ENCODE measurements at regions not wholly inside any gene's neighbourhood (a gene's known extent, or its start where the extent isn't known, plus 50 kb on each side); places are given as distances from the start of the nearest gene placed in this dataset.
"Not testable (repeated sequence)": the region's sequence is repeated elsewhere in the genome, so short reads cannot be mapped to it uniquely, and the experiment has no call there.

DNA sequence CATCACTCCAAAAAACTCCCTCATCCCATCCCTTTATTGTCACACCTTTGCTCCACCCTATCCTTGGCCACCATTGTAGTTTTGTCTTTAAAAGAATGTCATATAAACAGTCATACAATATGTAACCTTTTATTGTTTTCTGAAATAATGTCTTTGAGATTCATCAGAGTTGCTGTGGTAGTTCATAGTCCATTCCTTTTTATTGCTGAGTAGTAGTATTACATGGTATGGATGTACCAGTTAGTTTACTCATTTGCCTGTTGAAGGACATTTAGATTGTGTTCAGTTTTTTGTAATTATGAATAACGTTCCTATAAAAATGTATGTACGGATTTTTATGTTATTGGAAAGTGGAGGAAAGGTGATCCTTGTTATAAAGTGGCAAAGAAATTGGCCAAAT is 171.8 kb upstream of the GCFC2 start:
- Histone ChIP-seq H3K4me1 (no peaks in the 10 kb centered on the region), H3K4me3 (no peak overlapping the region), H3K27me3 (no peaks in the 10 kb centered on the region), H3K9me3 (no peaks in the 10 kb centered on the region), H3K27ac (no peak overlapping the region), H3K36me3 (no peaks in the 10 kb centered on the region)
- intact Hi-C loops (cut with DNase I; ENCODE audit: low total_unique reads): no loop called here
- no peak for DNase-seq
- no peak for TF ChIP-seq POLR2A (IDR thresholded peaks at IDR 0.05)
- TF ChIP-seq, protein P1, sequence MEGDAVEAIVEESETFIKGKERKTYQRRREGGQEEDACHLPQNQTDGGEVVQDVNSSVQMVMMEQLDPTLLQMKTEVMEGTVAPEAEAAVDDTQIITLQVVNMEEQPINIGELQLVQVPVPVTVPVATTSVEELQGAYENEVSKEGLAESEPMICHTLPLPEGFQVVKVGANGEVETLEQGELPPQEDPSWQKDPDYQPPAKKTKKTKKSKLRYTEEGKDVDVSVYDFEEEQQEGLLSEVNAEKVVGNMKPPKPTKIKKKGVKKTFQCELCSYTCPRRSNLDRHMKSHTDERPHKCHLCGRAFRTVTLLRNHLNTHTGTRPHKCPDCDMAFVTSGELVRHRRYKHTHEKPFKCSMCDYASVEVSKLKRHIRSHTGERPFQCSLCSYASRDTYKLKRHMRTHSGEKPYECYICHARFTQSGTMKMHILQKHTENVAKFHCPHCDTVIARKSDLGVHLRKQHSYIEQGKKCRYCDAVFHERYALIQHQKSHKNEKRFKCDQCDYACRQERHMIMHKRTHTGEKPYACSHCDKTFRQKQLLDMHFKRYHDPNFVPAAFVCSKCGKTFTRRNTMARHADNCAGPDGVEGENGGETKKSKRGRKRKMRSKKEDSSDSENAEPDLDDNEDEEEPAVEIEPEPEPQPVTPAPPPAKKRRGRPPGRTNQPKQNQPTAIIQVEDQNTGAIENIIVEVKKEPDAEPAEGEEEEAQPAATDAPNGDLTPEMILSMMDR (IDR thresholded peaks at IDR 0.05): no peak

DNA sequence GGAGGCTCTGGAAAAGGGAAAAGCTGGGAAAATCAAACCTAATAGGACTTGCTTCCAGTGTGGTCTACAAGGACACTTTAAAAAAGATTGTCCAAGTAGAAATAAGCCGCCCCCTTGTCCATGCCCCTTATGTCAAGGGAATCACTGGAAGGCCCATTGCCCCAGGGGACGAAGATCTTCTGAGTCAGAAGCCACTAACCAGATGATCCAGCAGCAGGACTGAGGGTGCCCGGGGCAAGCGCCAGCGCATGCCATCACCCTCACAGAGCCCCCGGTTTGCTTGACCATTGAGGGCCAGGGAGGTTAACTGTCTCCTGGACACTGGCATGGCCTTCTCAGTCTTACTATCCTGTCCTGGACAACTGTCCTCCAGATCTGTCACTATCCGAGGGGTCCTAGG is 164.9 kb upstream of the GCFC2 start:
- H3K4me1 ChIP-seq; H3K36me3 ChIP-seq; H3K27ac ChIP-seq; DNase-seq; H3K4me3 ChIP-seq; H3K27me3 ChIP-seq; intact Hi-C loops (cut with DNase I; ENCODE audit: low total_unique reads); H3K9me3 ChIP-seq: not testable (repeated sequence)

DNA sequence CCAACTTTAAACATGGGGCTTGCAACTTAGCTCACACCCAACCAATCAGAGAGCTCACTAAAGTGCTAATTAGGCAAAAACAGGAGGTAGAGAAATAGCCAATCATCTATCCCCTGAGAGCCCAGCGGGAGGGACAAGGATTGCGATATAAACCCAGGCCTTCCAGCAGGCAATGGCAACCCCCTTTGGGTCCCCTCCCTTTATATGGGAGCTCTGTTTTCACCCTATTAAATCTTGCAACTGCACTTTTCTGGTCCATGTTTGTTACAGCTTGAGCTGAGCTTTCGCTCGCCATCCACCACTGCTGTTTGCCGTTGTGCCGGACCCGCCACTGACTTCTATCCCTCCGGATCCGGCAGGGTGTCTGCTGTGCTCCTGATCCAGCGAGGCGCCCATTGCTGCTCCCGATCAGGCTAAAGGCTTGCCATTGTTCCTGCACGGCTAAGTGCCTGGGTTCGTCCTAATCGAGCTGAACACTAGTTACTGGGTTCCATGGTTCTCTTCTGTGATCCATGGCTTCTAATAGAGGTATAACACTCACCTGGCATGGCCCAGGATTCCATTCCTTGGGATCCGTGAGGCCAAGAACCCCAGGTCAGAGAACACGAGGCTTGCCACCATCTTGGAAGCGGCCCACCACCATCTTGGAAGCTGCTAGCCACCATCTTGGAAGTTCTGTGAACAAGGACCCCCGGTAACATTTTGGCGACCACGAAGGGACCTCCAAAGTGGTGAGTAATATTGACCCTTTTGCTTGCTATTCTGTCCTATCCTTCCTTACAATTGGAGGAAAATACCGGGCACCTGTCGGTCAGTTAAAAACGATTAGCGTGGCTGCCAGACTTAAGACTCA is 161.3 kb upstream of the GCFC2 start:
- DNase-seq; H3K4me3 ChIP-seq; H3K4me1 ChIP-seq; H3K27me3 ChIP-seq; H3K27ac ChIP-seq; intact Hi-C loops (cut with DNase I; ENCODE audit: low total_unique reads); H3K36me3 ChIP-seq; H3K9me3 ChIP-seq: not testable (repeated sequence)

DNA sequence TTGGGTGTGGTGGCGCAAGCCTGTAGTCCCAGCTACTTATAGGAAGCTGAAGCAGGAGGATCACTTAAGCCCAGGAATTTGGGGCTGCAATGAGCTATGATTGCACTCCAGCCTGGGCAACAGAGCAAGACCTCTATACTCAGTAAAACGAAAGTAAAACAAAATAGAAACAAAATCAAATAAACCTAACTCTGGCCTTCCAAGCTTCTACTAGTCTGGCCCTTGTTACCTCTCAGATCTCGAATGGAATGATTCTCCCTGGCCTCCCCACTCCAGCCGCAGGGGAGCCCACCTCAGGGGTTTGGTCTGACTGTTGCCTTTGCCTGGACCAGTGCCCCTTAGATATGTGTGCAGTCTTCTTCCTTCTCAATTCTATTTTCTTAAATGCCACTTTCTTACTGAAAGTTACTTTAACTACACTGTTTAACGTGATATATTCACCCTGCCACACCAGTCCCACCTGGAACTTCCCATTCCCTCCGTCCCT is 160.0 kb upstream of the GCFC2 start:
- Histone ChIP-seq H3K27ac (peak overlapping the region in 1 of 2 donors; percentile 33), H3K27me3 (no peaks in the 10 kb centered on the region), H3K4me3 (no peak overlapping the region), H3K4me1 (no peaks in the 10 kb centered on the region), H3K9me3 (no peaks in the 10 kb centered on the region), H3K36me3 (no peaks in the 10 kb centered on the region)
- no peak for DNase-seq
- intact Hi-C loops (cut with DNase I; ENCODE audit: low total_unique reads): no loop called here
- TF ChIP-seq, protein P1 (IDR thresholded peaks at IDR 0.05): no peak
- TF ChIP-seq POLR2A (IDR thresholded peaks at IDR 0.05): no peak

DNA sequence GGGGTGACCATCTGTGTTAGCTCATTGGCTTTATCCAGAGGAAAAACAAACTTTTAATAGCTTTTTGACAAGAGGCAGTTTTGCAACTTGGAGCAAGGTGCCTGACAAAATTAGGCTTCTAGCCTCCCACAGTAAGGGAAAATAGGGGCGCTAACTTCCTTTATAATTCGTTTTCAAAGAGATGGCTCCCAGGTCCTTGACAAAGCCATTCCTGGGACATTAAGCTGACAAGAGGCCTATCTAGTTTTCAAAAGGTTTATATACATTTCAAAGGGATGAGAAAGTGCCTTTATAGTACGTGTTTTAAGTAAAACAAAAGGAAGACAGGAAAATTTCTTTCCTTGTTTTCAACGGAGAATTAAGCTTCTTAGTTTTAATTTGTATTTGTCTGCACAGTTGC is 159.4 kb upstream of the GCFC2 start:
- peak overlapping the region; percentile 16 to 33 for H3K27ac ChIP-seq
- TF ChIP-seq, protein P1 (IDR thresholded peaks at IDR 0.05): no peak
- no peak for TF ChIP-seq POLR2A (IDR thresholded peaks at IDR 0.05)
- no peak for DNase-seq
- no peaks in the 10 kb centered on the region for H3K36me3 ChIP-seq
- H3K4me3 ChIP-seq: no peak overlapping the region
- no peaks in the 10 kb centered on the region for H3K9me3 ChIP-seq
- H3K27me3 ChIP-seq: no peaks in the 10 kb centered on the region
- intact Hi-C loops (cut with DNase I; ENCODE audit: low total_unique reads): no loop called here
- no peaks in the 10 kb centered on the region for H3K4me1 ChIP-seq

DNA sequence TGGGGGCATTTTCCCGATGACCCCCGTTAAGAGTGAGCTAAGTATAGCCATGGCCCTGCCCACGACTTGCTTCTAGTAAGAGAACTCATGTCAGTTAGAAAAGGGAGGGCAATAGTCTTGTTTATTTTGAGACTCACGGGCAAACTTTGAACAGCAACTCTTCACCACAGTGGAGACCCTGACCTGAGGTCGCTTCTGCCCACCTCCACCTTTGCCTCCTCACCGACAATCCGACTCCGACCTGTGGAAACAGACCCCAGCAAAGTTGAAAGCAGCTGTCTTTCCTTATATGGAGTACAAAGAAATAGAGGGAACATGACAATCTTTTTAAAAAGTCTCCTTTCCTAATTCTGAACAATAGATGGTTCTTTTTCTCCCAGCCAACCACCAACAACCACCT is 155.0 kb upstream of the GCFC2 start:
- Histone ChIP-seq H3K4me1 (no peaks in the 10 kb centered on the region), H3K9me3 (no peaks in the 10 kb centered on the region)
- no peak for DNase-seq

More for the DNA sequence above, 155.0 kb upstream of the GCFC2 start:
- H3K36me3 ChIP-seq: no peaks in the 10 kb centered on the region
- intact Hi-C loops (cut with DNase I; ENCODE audit: low total_unique reads): no loop called here
- H3K27ac ChIP-seq: no peak overlapping the region
- TF ChIP-seq, protein P1 (IDR thresholded peaks at IDR 0.05): no peak
- no peak for TF ChIP-seq POLR2A (IDR thresholded peaks at IDR 0.05)
- no peaks in the 10 kb centered on the region for H3K27me3 ChIP-seq
- no peak overlapping the region for H3K4me3 ChIP-seq

Measured in uterus (tissue), 3 donors.